ENCODE measurements at regions not wholly inside any gene's neighbourhood (a gene's known extent, or its start where the extent isn't known, plus 50 kb on each side); places are given as distances from the start of the nearest gene placed in this dataset.
"Not testable (repeated sequence)": the region's sequence is repeated elsewhere in the genome, so short reads cannot be mapped to it uniquely, and the experiment has no call there.

DNA sequence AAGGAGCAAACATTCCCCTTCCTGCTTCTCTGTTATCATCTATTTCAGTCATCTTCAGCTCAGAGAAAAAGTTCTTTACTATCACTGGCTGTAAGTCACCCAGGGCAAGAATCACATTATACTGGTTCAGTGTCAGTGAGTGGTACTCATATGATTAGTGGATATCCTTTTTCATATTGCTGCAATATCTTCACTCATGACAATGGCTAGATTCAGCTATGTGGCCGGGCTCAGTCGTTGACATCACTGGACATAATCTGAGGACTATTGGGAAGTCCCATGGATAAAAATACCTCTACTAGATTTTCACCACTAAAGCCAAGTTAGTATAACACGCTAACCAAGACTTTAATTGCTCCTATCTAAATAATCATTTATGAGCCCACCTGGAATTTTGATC is 91.3 kb upstream of the UBE2E2 start:
- peak; percentile 22 to 57 (median 48) for DNase-seq

DNA sequence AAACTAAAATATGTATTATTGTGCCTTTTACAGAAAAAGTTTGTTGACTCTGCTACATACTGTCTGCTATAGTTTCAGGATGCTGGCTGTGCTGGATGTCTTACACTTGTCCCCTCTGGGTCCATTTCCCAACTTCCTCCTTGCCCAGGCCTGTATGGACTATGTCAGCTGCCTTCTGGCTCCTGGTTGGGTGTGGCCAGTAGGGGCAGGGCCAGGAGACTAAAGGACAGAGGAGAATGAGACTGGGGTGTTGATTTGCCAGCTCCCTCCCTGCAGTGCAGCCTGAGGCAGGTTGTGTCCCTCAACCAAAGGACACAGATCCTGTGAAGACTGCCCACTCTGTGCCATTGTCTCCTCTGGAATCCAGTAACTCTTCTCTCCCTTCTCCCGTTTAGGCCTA is 90.6 kb upstream of the UBE2E2 start:
- DNase-seq, result peak; percentile 45 to 79 (median 77)

DNA sequence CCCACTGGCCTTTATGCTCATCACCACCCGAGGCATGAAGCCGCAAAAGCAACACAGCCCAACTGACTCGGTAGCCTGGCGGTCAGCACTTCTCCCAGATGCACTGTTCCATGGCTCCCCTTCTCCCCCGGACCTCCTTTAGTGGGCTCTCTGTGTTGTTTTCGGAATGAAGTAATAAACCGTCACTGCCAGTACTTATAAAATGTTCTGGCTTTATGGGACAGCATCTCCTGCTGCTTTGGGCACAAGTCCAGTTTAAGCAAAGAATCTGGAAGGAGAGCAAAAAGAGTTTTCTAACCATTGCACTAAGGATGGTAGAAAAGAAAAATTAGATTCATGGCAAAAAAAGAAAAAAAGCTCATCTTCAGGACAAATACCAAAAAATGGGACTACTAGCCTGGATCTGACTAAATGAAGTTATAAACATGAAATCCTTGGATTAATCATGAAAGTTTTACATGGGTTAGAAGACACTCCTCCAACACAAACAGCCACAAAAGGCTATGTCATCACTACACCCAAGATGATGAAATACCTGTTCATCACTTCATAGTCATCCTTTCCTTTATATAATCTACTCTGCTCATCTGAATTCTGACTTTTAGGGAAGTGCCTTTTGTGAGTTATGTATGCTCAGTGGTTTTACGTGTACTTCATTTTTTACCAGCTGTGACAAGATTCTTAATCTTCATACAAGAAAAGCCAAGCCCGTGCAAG is 89.5 kb upstream of the UBE2E2 start:
- DNase-seq, result peak; percentile 49 to 88 (median 66)

DNA sequence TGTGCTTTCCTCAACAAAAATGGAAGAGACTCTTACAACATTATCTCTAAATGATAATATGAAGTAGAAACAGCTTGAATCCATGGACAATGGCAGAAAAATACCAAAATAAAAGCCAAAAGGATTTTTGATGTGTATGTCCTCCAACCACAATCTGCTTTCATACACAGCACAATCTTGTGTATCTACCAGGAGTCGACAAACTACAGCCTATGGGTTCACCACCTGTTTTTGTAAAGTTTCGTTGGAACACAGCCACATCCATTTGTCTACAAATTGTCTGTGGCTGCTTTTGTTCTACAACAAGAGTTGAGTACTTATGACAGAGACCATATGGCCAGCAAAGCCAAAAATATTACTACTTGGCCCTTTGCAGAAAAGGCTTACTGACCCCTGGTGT is 88.7 kb upstream of the UBE2E2 start:
- no peak for DNase-seq

DNA sequence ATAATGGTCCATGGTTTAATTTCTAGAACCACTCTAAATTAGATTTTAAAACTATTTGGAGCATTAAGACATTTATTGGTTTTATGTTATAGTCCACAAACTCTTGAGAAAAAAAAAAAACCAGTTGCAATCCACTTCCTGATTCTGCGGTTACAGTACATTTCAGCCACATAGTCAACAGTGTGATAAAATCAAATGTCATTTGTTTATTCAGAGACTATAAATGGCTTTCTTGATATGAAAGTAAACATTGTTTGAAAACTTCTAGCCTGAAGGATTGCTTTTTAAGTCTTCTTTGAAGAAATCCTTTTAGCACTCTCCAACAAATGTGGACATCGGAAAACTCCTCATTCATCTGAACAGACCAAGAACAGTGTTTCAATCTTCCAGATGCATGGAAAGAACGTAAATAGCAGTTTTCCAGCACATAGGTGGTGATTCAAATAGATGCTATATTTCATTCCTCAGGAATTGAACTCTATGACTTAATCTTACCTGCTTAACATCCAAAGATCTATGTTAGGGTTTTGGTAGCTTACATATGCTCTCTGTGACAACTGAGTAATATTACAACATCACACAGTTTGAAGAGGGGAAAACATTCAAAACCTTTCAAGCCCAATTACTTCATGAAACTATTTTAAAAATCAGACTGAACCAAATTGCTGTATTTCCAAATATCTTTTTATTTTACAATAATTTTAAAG is 87.8 kb upstream of the UBE2E2 start:
- DNase-seq, result peak in 3 of 4 experiments; percentile 20 to 57 (median 51)

DNA sequence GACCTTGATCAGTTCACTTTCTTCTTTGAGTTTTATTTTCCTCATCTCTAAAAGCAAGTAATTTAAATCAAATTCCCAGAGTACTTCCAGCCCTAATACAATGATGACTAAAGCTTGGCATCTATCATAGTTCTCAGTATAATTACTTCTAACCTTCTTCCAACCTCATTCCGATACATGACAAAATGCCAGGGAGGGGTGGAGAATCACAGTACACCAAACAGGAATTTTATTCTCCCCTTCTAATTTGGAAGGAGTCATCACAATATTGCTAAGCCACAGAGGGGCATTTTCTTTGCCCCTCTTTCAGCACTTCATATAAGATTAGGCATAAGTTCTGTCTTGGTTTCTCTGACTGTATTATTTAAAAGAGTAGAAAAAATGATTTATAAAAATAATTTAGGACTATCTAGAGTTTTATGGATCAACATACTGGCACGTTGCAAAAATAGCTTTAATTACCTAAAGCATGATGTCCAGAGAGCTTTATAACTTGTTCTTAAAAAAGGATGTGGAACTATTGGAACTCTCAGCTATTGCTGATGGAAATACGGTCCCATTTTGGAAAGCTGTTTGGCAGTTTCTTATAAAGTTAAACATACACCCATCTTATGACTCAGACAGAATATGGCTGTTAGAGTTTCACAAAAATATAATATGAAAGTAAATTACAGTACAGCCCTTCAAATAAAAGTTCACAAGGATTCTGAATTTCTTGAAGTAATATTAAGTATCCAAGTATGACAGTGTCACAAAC is 86.9 kb upstream of the UBE2E2 start:
- no peak for DNase-seq

DNA sequence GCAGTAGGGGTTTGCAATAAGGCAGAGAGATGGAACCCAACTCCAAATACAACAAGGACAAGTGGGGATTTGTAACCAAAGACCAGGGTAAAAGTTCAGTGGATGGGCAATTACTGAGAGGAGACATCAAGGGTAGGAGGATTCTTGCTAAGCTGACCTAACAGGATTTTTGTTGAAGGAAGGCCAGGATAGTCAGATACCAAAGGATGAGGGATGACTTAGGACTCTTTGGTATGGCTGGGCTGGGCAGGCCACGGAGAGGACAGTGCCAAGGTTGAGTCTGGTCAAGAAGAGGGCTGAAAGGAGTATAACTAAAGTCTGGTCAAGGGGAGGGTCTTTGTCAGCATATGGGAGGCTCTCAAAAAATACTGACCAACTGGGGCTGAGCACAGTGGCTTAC is 85.3 kb upstream of the UBE2E2 start:
- no peak for DNase-seq

DNA sequence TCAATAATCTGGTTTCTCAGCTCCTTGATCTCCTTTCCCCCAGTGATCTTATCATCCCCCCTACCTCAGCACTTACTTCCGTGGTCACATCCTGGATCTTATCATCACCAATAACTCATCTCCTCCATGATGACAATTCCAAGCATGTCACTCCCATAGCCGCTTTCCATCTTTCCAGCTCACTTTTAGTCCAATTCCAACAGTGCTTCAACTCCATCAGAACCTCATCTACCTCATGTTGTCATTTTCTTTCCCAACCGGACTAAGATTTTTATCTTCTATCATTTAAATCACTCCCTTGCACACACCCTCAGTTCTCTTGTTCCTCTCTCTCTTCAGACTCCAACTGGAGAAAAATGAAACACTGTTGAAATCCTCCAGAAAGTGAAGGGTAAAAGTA is 75.9 kb upstream of the UBE2E2 start:
- no peak for DNase-seq

DNA sequence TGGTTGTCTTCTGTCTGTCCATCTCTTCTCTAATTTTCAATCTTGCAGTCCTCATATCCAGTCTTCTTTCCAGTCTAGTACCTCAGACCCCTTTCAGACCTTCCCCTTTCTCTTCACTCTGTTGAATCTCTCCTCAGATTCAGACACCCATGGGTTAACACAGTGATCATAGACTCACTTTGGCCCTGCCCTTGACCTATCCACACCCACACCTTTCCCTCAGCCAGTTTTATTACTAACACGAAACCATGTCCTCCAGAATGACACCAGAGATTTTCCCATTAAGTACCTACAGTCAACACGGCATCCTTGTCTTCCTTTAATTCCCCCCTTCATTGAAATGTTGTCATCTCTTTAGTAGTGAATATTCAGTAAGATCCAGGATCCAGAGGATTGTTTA is 74.5 kb upstream of the UBE2E2 start:
- no peak for DNase-seq

DNA sequence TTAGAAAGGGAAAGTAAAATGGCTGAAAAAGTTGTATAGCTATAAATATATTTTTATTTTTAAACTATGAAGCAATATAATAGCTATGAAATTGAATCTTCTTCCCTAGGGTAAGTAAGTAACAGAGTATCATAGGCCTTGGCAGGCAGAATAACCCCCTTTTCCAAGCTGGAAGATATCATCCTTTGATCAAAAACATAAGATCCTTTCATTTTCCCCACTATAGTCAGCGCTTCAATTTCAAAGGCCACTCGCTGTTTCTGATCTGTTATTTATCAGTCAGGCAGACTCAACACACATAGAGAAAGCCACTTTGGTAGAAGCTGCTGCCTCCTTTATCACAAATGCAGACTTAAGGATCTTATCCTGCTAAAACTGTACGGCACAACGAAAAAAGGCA is 74.0 kb upstream of the UBE2E2 start:
- DNase-seq, result no peak

DNA sequence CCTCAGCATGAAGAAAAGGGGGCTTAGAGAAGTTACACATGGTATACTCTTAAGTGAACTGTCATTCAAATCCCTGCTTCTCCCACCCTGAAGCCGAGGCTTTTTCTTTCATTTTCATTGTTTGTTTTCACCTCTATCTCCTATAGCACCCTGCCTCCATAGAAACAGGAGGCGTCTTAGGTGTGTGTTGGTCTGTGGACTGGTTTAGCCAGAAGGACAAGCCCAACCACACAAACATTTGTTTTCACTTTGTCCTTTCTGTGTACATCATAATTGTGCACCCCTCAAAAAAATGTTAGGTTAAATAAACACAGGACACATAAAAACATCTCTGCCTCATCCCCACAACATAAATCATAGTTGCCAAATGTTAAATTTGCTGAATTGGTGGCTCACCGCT is 73.3 kb upstream of the UBE2E2 start:
- no peak for DNase-seq

DNA sequence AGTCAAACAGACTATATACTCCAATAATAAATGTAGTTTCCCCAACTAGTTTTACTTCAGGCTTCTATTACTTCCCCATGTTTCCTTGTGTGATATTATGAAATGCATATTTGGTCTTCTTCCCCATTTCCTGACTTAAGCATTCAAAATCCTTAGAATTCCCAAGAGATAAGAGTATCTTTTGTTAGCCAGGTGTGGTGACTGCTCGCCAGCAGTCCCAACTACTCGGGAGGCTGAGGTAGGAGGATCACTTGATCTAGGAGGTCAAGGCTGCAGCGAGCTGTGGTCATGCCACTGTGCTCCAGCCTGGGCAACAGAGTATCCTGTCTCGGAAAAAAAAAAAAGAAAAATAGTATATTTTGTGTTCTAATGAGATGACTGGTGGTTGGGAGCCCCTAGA is 72.7 kb upstream of the UBE2E2 start:
- DNase-seq, result peak in 2 of 4 experiments; percentile 6 to 23

DNA sequence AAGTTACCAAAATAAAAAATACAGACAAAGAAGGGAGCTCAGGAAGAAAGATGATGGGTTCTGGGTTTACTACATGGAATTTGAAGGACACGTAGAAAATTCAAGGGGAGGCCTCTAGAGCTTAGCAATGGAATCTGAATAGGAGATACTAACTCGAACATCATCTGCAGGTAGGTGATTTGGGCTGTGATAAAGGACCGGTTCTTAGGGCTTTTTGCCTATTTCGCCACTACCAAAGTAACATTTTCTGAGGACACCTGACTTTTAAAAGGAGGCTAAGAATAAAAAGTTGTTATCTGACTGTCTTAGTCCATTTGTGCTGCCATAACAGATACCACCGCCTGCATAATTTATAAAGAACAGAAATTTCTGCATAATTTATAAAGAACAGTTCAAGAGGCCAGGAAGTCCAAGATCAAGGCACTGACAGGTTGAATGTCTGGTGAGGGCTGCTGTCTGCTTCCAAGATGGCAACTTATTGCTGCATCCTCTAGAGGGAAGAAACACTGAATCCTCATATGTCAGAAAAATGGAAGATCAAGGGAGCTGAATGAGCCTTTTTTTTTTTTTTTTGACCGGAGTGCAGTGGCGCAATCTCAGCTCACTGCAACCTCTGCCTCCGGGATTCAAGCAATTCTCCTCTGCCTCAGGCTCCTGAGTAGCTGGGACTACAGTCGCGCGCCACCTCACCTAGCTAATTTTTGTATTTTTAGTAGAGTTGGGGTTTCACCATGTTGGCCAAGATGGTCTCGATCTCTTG is 67.9 kb upstream of the UBE2E2 start:
- DNase-seq, result peak in 2 of 4 experiments; percentile 17 to 24

DNA sequence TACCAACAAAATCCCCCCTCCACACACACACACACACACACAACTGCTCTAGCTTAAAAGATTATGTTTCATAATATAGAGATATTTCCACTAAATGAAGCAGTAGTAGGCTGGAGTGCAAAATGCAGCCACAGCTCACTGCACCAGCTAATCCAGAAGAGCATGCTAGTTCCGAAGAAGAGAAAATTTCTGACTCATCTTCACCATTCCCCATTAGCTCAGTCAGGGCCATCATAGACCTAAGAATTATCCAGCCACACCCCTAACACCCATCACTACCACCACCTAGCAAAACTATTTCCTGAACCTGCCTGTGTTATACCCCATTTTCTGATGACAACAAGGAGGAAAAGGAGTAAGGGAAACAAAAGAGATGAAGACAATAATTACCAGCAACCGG is 67.1 kb upstream of the UBE2E2 start:
- DNase-seq, result no peak

DNA sequence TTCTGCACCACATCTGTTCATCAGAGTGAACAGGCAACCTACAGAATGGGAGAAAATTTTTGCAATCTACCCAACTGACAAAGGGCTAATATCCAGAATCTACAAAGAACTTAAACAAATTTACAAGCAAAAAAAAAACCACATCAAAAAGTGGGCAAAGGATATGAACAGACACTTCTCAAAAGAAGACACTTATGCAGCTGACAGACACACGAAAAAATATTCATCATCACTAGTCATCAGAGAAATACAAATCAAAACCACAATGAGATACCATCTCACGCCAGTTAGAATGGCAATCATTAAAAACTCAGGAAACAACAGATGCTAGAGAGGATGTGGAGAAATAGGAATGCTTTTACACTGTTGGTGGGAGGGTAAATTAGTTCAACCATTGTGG is 59.1 kb upstream of the UBE2E2 start:
- not testable (repeated sequence) for DNase-seq

DNA sequence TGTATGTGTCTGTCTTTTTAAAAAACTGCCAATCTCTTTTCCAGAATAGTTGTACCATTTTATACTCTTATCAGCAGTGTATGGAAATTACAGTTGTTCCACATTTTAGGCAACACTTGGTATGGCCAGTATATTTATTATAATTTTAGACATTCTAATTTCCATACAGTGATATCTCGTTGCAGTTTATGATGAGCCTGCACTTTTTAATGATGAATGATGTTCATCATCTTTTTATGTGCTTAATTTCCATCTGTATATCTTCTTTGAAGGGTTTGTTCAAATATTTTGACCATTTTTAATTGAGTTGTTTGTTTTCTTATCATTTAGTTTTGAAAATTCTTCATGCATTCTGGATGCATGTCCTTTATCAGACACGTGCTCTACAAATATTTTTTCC is 57.0 kb upstream of the UBE2E2 start:
- DNase-seq, result no peak

DNA sequence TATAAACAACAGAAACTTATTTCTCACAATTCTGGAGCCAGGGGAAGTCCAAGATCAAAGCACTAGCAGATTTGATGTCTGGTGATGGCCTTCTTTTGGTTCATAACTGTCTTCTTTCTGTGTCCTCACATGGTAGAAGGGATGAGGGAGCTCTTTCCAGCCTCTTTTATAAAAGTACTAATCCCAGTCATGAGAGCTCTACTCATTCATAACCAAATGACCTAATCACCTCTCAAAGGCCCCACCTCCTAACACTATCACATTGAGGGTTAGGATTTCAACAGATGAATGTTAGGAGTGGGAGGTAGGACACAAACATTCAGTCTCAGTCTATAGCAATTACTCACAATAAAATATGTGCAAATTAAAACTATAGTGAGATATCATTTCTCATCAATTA is 50.1 kb upstream of the UBE2E2 start:
- DNase-seq, result peak; percentile 27 to 73 (median 43)

Measured in suppressor macrophage (primary cell).